ENCODE measurements at regions not wholly inside any gene's neighbourhood (a gene's known extent, or its start where the extent isn't known, plus 50 kb on each side); places are given as distances from the start of the nearest gene placed in this dataset.
"Not testable (repeated sequence)": the region's sequence is repeated elsewhere in the genome, so short reads cannot be mapped to it uniquely, and the experiment has no call there.

DNA sequence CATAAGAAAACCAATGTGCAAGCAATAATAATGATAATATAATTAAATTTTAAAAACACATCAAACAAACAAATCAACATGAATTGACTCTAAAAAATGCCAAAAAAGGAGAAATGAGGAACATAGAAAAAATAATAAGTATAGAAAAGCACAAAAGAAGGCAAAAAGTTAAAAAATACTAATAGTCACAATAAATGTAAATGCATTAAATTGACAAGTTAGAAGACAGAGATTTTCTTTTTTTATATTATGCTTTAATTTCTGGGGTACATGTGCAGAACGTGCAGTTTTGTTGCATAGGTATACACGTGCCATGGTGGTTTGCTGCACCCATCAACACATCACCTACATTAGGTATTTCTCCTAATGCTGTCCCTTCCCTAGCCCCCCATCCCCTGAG is 767.0 kb downstream of the ADCYAP1 start:
- not testable (repeated sequence) for H3K36me3 Mint-ChIP-seq, H3K4me1 Mint-ChIP-seq, H3K4me3 Mint-ChIP-seq, H3K27me3 Mint-ChIP-seq, H3K27ac Mint-ChIP-seq, H3K9me3 Mint-ChIP-seq

DNA sequence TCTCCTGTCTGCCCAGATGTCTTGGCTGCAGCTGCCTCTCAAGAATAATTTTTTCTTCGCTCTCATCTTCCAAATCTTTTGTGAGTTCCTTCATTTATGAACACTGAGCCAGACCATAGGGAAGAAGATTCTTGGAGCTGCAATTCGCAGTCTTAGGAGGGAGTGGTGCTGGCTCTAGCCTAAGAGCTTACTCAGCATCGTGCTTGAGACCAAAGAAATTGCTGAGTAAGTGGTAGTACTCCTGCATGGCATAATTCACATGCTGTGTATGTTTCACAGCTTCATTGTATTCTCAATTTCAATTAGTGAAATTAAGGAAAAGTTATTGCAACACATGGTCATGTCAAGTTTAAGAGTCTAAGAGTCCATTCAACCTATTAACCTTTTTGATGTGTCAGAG is 771.7 kb downstream of the ADCYAP1 start:
- Mint-ChIP-seq H3K36me3 (no peaks in the 10 kb centered on the region), H3K27ac (no peak overlapping the region), H3K4me1 (no peaks in the 10 kb centered on the region)

DNA sequence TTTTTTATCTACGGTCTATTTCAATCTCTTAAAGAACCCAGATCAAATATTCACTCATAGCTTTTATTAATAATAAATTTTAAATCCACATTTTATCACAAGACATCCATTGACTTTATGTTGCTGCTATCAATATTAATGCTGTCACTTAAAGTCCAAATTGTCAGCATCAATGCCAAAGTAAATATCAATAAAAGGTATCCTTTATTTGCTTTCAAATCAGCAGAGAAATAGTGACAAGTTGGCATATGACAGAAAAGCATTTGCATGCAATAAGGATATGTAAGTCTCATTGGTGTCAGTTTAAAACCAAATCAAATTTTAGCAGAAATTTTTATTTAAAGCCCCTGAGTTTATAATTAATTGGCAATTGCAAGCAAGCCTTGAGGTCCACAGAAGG is 775.4 kb downstream of the ADCYAP1 start:
- no peak overlapping the region for H3K4me3 Mint-ChIP-seq
- H3K36me3 Mint-ChIP-seq, result no peaks in the 10 kb centered on the region
- H3K27me3 Mint-ChIP-seq, result no peaks in the 10 kb centered on the region
- peaks cover 0 to 1% (median 0%) of the 10 kb centered on the region in 3 donors for H3K9me3 Mint-ChIP-seq
- no peak overlapping the region for H3K27ac Mint-ChIP-seq
- H3K4me1 Mint-ChIP-seq, result no peaks in the 10 kb centered on the region

More for the DNA sequence above, 771.7 kb downstream of the ADCYAP1 start:
- Mint-ChIP-seq H3K9me3 (peaks cover 0 to 2% (median 0%) of the 10 kb centered on the region in 3 donors), H3K27me3 (no peaks in the 10 kb centered on the region), H3K4me3 (no peak overlapping the region)

DNA sequence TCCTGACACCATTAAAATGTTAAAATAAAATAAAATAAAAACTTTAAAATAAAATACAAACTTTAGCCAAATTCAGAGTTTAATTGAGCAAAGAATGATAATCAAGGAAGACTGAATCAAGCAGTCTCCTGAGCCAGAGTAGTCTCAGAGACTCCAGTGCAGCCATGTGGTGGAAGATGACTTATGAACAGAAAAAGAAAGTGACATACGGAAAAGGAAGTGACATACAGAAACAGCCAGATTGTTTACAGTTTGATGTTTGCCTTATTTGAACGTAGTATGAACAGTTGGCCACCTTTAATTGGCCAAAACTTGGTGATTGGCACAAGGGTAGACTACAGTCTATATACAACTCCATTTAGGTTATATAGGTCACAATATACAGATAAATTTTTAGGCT is 787.2 kb downstream of the ADCYAP1 start:
- H3K4me3 Mint-ChIP-seq, result no peak overlapping the region
- H3K4me1 Mint-ChIP-seq, result no peaks in the 10 kb centered on the region
- H3K9me3 Mint-ChIP-seq, result peaks cover 0 to 6% (median 0%) of the 10 kb centered on the region in 3 donors
- no peaks in the 10 kb centered on the region for H3K27me3 Mint-ChIP-seq
- no peak overlapping the region for H3K27ac Mint-ChIP-seq
- H3K36me3 Mint-ChIP-seq, result peaks cover 1% of the 10 kb centered on the region

DNA sequence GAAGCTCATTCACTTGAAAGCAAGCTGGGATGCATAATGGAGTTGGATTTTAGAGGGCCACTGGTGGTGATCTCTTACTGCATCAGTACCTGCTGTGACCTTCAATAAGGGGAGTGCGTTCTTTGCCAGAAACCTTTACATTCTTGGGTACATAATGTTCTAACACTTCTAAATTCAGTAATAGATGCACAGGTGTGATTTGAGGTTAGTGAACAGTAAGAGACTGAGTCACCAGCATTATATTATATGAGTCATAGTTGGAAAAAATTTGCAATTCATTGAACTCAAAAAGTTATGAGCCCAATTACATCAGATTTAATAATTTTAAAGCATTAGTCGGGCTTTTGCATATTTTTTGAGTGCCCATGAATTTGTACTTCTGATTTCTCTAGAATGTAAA is 803.3 kb downstream of the ADCYAP1 start:
- no peaks in the 10 kb centered on the region for H3K4me1 Mint-ChIP-seq
- H3K36me3 Mint-ChIP-seq, result no peaks in the 10 kb centered on the region
- no peak overlapping the region for H3K4me3 Mint-ChIP-seq
- H3K27me3 Mint-ChIP-seq, result no peaks in the 10 kb centered on the region
- no peak overlapping the region for H3K27ac Mint-ChIP-seq
- peaks cover 0 to 2% (median 0%) of the 10 kb centered on the region in 3 donors for H3K9me3 Mint-ChIP-seq

DNA sequence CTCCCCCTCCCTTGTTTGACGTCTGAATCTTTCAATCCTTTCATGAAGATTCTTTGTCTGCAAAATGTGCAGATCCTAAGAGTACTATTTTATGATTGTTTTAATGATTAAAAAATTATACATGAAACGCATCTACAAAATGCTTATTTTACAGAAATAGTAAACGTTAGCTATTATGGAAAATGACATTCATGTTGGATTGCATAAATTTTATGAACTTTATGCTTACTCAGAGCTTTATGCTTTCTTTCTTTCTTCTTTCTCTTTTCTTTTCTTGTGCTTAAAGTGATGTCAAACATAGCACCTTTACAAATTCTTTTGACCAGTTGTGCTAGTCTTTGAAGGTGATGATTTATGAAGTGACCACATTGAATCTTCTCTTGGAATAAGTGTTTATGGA is 805.4 kb downstream of the ADCYAP1 start:
- Mint-ChIP-seq H3K4me3 (no peak overlapping the region), H3K27ac (no peak overlapping the region)

DNA sequence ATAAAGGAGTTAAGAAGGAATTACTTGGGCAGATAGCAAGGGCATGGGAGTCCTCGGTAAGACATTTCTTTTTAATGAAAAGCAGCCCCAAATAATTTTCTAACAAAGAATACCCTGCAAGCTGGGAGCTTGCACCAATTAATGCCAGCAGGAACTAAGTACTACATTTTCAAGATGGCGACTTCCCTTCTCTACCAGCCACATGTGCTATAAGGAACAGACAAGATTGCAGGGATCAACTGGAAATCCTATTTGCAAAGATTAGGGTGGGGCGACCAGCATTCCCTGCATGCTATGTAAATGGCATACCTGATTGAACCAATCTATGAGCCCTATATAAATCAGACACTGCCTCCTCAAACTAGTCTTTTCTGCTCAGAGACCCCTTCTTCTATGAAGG is 827.5 kb downstream of the ADCYAP1 start:
- Mint-ChIP-seq H3K36me3 (no peaks in the 10 kb centered on the region), H3K27me3 (no peaks in the 10 kb centered on the region)

More for the DNA sequence above, 805.4 kb downstream of the ADCYAP1 start:
- Mint-ChIP-seq H3K9me3 (peaks cover 0 to 2% (median 0%) of the 10 kb centered on the region in 3 donors), H3K4me1 (no peaks in the 10 kb centered on the region), H3K27me3 (no peaks in the 10 kb centered on the region), H3K36me3 (no peaks in the 10 kb centered on the region)

DNA sequence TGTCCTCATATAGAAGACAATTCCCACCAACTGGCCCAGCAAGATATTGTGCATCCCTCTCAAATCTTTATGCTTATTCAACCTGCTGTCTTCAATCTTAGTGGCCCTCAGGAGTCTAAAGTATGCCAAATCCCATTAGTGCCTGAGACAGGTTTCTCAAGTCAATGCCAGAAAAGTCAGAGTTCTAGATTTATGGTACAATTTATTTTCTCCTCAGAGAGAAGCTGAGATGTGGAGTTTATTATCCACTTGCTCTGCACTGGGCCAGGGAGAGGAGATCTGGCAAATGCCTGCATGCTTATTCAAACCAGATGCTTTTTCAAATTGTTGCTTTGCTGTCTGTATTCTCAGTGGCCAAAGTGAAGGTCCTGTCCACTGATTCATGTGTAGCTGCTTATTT is 825.2 kb downstream of the METTL4 start:
- H3K4me1 Mint-ChIP-seq, result no peaks in the 10 kb centered on the region
- peaks cover 0 to 3% (median 0%) of the 10 kb centered on the region in 3 donors for H3K9me3 Mint-ChIP-seq
- H3K27me3 Mint-ChIP-seq, result no peaks in the 10 kb centered on the region
- H3K36me3 Mint-ChIP-seq, result no peaks in the 10 kb centered on the region
- H3K27ac Mint-ChIP-seq, result no peak overlapping the region
- H3K4me3 Mint-ChIP-seq, result no peak overlapping the region

More for the DNA sequence above, 827.5 kb downstream of the ADCYAP1 start:
- H3K9me3 Mint-ChIP-seq, result peaks cover 0 to 1% (median 0%) of the 10 kb centered on the region in 3 donors
- no peak overlapping the region for H3K27ac Mint-ChIP-seq
- H3K4me3 Mint-ChIP-seq, result no peak overlapping the region
- H3K4me1 Mint-ChIP-seq, result peaks cover 0 to 3% (median 0%) of the 10 kb centered on the region in 3 donors

DNA sequence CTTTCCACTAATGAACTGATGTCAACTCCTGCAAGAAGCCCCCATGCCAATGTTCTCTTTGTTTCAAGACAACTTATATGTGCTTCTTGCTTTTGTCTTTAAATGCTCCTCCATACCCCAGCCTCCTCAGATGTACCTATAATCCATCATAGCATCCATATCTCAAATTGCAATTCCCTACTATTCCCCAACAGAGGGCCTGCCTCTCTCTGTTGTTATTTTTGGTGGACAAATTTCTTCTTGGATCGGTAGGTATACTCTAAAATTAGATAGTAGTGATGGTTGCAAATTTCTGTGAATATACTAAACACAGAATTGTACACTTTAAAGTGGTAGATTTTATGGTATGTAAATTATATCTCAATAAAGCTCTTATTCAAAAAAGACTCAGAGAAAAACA is 820.1 kb downstream of the METTL4 start:
- H3K27ac Mint-ChIP-seq, result no peak overlapping the region
- H3K4me1 Mint-ChIP-seq, result no peaks in the 10 kb centered on the region
- H3K27me3 Mint-ChIP-seq, result no peaks in the 10 kb centered on the region
- no peak overlapping the region for H3K4me3 Mint-ChIP-seq
- no peaks in the 10 kb centered on the region for H3K36me3 Mint-ChIP-seq
- H3K9me3 Mint-ChIP-seq, result peaks cover 0 to 2% (median 1%) of the 10 kb centered on the region in 3 donors

DNA sequence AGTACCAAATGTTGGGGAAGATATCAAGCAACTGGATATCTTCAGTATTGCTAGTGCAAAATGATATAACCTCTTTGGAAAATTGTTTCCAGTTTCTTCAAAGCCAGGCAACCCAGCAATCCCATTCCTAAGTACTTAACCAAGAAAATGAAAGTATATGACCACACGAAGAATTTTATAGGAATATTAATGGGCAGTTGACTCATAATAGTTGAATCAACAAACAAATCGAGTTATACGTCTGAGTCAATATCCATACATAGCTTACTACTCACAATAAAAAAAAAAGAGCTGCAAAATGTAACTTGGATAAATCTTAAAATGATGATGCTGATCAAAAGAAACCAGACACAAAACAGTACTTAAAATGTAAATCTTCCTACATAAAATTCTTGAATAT is 810.4 kb downstream of the METTL4 start:
- Mint-ChIP-seq H3K9me3 (peaks cover 0 to 4% (median 4%) of the 10 kb centered on the region in 3 donors), H3K27me3 (no peaks in the 10 kb centered on the region), H3K27ac (no peak overlapping the region), H3K4me1 (peaks cover 0 to 3% (median 0%) of the 10 kb centered on the region in 3 donors), H3K36me3 (no peaks in the 10 kb centered on the region), H3K4me3 (no peak overlapping the region)

DNA sequence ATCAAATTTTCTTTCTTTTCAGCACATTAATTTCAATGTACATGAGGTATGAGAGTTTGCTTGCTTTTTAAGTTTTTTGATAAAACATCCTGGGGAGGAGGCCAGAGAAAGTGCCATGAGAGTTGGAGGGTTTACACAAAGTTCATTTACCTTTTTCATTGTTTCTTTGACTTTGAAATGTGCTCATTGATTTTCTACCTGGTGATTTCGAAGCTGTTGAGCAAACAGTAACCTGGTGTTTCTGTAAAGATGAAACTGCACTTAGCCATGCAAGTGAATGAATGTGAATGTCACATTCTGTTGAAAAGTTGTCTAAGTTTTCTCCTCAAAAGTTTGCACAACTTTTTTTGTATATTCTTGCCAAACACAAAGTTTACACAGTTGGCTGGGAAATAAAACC is 797.0 kb downstream of the METTL4 start:
- no peaks in the 10 kb centered on the region for H3K4me1 Mint-ChIP-seq
- no peaks in the 10 kb centered on the region for H3K36me3 Mint-ChIP-seq
- H3K27ac Mint-ChIP-seq, result no peak overlapping the region
- no peaks in the 10 kb centered on the region for H3K27me3 Mint-ChIP-seq
- H3K4me3 Mint-ChIP-seq, result no peak overlapping the region
- H3K9me3 Mint-ChIP-seq, result peaks cover 0 to 6% (median 3%) of the 10 kb centered on the region in 3 donors

DNA sequence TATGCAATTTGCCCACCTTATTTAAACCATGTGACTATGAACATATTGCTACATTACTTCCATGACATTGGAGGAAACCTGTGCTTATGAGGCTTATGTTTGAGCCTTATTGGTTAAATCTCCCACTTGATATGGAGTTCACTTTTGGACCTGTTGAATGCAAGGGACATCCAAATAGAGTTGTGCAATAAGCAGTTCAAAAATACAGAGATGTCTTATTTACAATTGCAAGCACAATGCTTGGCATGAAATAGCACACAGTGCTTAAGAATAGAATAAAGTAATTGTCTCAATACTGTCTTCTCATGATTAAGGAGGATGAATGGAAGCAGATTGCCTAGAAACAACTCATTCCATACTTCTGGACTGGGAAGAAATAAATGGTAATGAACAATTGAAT is 793.5 kb downstream of the METTL4 start:
- Mint-ChIP-seq H3K36me3 (no peaks in the 10 kb centered on the region), H3K9me3 (peaks cover 0 to 9% (median 3%) of the 10 kb centered on the region in 3 donors), H3K4me1 (no peaks in the 10 kb centered on the region), H3K27me3 (no peaks in the 10 kb centered on the region), H3K4me3 (no peak overlapping the region), H3K27ac (no peak overlapping the region)

DNA sequence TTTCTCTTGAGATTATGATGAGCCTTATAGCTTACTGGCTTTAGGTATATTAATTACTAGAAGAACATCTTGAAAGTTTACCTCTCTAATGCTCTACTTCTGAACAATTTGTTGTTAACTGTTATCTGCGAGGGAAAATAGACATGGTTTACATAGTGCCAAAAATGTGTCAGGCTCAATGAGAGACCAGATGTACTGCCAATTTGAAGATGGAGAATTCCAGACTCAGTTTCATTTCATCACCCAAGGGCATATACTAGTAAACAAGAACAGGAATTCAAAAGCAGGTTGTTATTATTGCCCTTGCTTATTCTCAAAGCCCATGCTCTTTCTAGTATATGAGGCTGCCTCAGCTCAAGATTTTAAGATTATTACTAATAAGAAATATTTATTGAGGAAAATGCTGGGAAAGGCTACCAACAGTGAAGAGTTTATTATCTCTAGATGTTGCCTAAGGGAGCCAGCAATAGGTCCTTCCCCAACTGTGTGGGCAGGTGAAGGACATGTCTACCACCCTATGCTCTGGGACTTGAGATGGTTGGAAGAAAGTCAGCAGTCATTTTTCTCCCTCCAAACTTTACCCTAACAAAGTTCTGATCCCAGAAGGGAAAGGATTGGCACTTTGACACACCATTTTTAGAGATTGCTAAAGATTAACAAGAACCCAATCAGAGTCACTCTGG is 792.7 kb downstream of the METTL4 start:
- Mint-ChIP-seq H3K36me3 (no peaks in the 10 kb centered on the region), H3K27ac (no peak overlapping the region), H3K4me1 (no peaks in the 10 kb centered on the region), H3K27me3 (no peaks in the 10 kb centered on the region), H3K4me3 (no peak overlapping the region), H3K9me3 (peaks cover 0 to 12% (median 3%) of the 10 kb centered on the region in 3 donors)

DNA sequence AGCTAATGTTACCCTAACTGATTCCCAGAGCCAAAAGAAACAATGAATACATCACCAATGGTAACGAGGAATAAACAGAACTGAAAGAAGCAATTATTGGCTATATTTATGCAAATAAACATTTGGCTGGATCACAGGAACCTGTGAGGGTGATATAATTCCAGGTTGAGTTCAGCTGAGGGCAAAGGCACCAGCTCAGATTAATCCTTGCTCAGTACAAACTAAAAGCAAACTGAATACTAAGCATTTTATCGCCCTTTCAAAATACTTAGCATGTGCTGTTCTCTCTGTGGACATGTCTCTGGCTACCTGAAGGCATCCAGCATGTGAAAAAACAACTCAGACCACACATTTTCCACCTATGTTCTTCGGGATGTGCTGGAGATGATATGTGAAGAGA is 791.7 kb downstream of the METTL4 start:
- H3K9me3 Mint-ChIP-seq, result peaks cover 0 to 12% (median 0%) of the 10 kb centered on the region in 3 donors
- H3K4me3 Mint-ChIP-seq, result no peak overlapping the region
- no peak overlapping the region for H3K27ac Mint-ChIP-seq
- H3K4me1 Mint-ChIP-seq, result no peaks in the 10 kb centered on the region
- no peaks in the 10 kb centered on the region for H3K36me3 Mint-ChIP-seq
- no peaks in the 10 kb centered on the region for H3K27me3 Mint-ChIP-seq

DNA sequence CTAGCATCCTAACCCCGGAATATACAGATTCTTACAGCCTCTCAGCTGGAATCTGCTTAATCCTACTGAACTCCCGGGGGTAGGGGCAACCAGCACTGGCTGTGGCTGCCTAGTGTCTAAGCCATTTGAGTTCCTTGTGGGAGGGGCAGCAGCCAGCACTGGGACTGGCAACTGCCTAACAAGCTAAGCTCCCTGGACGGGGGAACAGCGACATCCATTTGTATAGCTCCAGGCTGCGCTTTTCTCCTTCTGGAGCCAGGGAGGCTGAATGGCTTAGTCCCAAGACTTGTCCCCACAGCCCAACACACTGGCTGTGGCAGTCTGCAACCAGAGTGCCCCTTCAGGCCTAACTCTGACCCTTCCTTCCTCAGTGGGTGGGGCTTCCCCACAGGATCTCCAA is 787.2 kb downstream of the METTL4 start:
- no peak overlapping the region for H3K4me3 Mint-ChIP-seq
- H3K27me3 Mint-ChIP-seq, result no peaks in the 10 kb centered on the region
- no peaks in the 10 kb centered on the region for H3K4me1 Mint-ChIP-seq
- no peaks in the 10 kb centered on the region for H3K36me3 Mint-ChIP-seq
- H3K27ac Mint-ChIP-seq, result no peak overlapping the region
- peaks cover 0 to 20% (median 8%) of the 10 kb centered on the region in 3 donors for H3K9me3 Mint-ChIP-seq

DNA sequence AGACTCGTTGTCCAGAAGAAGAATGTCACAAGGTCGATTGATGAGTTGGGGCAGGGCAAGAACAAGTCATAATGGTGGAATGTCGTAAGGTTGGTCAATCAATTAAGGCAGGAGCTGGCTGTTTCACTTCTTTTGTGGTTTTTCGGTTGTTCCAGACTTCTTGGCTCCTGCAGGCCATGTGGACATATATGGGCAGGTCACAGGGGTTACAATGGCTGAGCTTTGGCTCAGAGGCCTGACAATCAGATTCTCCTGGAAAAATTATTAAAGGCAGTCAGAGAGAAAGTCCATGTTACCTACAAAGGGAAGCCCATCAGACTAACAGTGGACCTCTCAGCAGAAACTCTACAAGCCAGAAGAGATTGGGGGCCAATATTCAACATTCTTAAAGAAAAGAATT is 785.3 kb downstream of the METTL4 start:
- H3K4me3 Mint-ChIP-seq, H3K27me3 Mint-ChIP-seq, H3K27ac Mint-ChIP-seq, H3K36me3 Mint-ChIP-seq, H3K4me1 Mint-ChIP-seq: not testable (repeated sequence)
- peaks cover 0 to 17% (median 8%) of the 10 kb centered on the region in 3 donors for H3K9me3 Mint-ChIP-seq
